NB4 (cell line): ENCODE measurements at regions not wholly inside any gene's neighbourhood (a gene's known extent, or its start where the extent isn't known, plus 50 kb on each side); places are given as distances from the start of the nearest gene placed in this dataset.

ENCODE experiments used
- DNase-seq: peaks from one replicate; pipeline ENCODE4 v3.0.0; 2010; ENCODE audit warnings: low read depth
- H3K4me3 ChIP-seq: one replicate; pipeline ENCODE4 v1.5.1; 2011; ENCODE audit warnings: mild to moderate bottlenecking, low read depth, low read length, moderate library complexity
- CTCF ChIP-seq: IDR thresholded peaks from one replicate; pipeline ENCODE4 v1.5.1; 2012; ENCODE audit warnings: low read depth, low read length
- MAX ChIP-seq: IDR thresholded peaks from 2 replicates; pipeline ENCODE4 v1.6.1; 2011; ENCODE audit warnings: low read depth, low read length
- MYC ChIP-seq: IDR thresholded peaks from 2 replicates; pipeline ENCODE4 v1.6.1; 2011; ENCODE audit warnings: low read depth, low read length
- POLR2A ChIP-seq: IDR thresholded peaks from 2 replicates; pipeline ENCODE4 v1.6.1; 2011; ENCODE audit warnings: mild to moderate bottlenecking; ENCODE audit not compliant: insufficient read length; ENCODE audit errors: extremely low read depth

GRCh38 chr4:23978002-23978401 is 88.2 kb upstream of the PPARGC1A start:
- no peak for TF ChIP-seq CTCF
- no peak for TF ChIP-seq MYC
- no peak for TF ChIP-seq POLR2A
- no peak for TF ChIP-seq MAX
- H3K4me3 ChIP-seq = no peak overlapping the region
- DNase-seq = no peak

GRCh38 chr4:23976423-23976822 is 86.6 kb upstream of the PPARGC1A start:
- no peak for DNase-seq
- TF ChIP-seq MYC (no peak), CTCF (no peak), POLR2A (no peak), MAX (no peak)
- H3K4me3 ChIP-seq = no peak overlapping the region

GRCh38 chr4:23973308-23973855 is 83.5 kb upstream of the PPARGC1A start:
- DNase-seq = no peak
- no peak overlapping the region for H3K4me3 ChIP-seq
- TF ChIP-seq CTCF = no peak
- TF ChIP-seq MAX = no peak
- TF ChIP-seq MYC = no peak
- no peak for TF ChIP-seq POLR2A

- no peak for DNase-seq
- H3K4me3 ChIP-seq = no peak overlapping the region
- TF ChIP-seq MAX = no peak
- TF ChIP-seq CTCF = no peak
- TF ChIP-seq POLR2A = no peak
- TF ChIP-seq MYC = no peak
Observed at GRCh38 chr4:23972805-23973204, 83.0 kb upstream of the PPARGC1A start.

GRCh38 chr4:23972187-23972586 is 82.3 kb upstream of the PPARGC1A start:
- DNase-seq = no peak
- no peak for TF ChIP-seq POLR2A
- no peak for TF ChIP-seq MYC
- TF ChIP-seq MAX = no peak
- TF ChIP-seq CTCF = no peak
- H3K4me3 ChIP-seq = no peak overlapping the region
